Stimulated activated CD4-positive, alpha-beta T cell treated with anti-CD3 and anti-CD28 coated beads, Interleukin-12 subunit alpha, Interleukin-12 subunit beta, amount 100 ng/mL, for 48 hours (primary cell): ENCODE measurements at regions not wholly inside any gene's neighbourhood (a gene's known extent, or its start where the extent isn't known, plus 50 kb on each side); places are given as distances from the start of the nearest gene placed in this dataset.
"Not testable (repeated sequence)": the region's sequence is repeated elsewhere in the genome, so short reads cannot be mapped to it uniquely, and the experiment has no call there.

ENCODE experiments used
- DNase-seq, 3 donors: peaks; one replicate each; pipeline ENCODE4 v3.0.0-alpha.2; 2020; ENCODE audit warnings: low read depth in 2 of 3, low spot score in 1 of 3

- DNase-seq, result no peak
Measured at GRCh38 chr12:30578426-30578825, 117.2 kb downstream of the IPO8 start.

- DNase-seq, result no peak
Measured at GRCh38 chr12:30573145-30573544, 122.5 kb downstream of the IPO8 start.

GRCh38 chr12:30570211-30570890, 125.3 kb downstream of the IPO8 start:
- DNase-seq, result no peak

DNA sequence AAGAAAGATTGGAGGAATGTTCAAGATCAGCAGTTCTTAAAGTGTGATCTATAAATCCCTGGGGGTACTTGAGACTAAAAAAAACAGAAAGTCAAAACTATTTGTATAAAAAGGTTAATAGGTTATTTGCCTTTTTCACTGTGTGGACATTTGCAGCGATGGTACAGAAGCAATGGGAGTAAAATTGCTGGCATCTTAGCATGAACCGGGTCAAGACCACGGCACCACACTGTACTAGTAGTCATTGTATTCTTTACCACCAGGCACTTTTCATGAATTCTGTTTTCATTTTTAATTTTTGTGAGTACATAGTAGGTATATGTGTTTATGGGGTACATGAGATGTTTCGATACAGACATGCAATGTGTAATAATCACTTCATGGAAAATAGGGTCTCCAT, 126.2 kb downstream of the IPO8 start:
- no peak for DNase-seq

DNA sequence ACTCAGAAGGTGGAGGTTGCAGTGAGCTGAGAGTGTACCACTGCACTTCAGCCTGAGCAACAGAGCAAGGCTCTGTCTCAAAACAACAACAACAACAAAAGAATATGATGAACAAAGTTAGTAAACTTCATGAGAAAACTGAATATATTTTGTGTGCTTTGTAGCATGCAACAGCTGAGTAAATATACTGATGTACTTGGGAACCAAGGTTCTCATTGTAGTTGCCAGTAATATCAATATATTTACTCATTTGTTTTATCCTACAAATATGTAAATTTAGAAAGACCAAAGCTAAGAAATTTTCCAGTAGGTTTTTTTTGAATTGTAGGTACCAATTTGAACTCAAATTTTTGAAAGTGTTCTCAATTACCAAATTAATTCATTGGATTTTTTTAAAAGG, 127.2 kb downstream of the IPO8 start:
- no peak for DNase-seq

- no peak for DNase-seq
Measured at GRCh38 chr12:30567082-30567481, 128.6 kb downstream of the IPO8 start.

DNA sequence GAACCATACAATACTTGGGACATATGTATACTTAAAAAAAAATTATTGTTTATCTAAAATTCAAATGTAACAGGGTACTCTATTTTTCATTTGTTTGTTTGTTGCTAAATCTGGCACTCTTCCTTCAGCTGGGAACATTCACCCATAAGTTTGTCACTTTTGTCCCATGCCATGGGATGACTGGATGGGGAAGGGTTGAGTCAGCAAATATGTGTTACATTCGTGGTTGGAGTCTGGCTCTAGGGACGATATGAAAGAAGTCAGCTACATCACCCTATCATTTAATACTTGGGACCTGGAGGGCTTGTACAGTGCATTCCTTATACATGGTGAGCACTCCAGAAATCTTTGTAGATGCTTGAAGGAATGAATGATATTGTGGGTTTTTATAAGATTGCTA, 131.3 kb downstream of the IPO8 start:
- DNase-seq, result no peak

GRCh38 chr12:30548203-30548602, 147.5 kb downstream of the IPO8 start:
- no peak for DNase-seq

- no peak for DNase-seq
Measured at GRCh38 chr12:30546121-30546520, 149.5 kb downstream of the IPO8 start.

DNA sequence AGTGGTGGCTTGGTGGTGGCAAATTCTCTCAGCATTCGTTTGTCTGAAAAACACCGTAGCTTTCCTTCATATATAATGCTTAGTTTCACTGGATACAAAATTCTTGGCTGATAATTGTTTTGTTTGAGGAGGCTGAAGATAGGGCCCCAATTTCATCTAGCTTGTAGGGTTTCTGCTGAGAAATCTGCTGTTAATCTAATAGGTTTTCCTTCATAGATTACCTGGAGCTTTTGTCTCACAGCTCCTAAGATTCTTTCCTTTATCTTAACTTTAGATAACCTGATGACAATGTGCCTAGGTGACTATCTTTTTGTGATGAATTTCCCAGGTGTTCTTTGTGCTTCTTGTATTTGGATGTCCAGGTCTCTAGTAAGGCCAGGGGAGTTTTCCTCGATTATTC, 151.0 kb downstream of the IPO8 start:
- DNase-seq, result not testable (repeated sequence)

DNA sequence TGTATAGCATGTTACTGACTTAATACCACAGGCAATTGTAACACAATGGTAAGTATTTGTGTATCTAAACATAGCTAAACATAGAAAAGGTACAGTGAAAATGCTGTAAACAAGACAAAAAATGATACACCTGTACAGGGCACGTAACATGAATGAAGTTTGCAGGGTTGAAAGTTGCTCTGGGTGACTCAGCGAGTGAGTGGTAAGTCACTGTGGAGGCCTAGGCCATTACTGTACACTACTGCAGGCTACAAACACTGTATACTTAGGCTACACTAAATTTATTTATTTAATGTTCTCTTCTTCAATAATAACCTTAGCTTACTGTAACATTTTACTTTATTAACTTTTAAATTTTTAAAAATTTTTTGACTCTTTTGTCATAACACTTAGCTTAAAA, 158.4 kb downstream of the IPO8 start:
- DNase-seq, result no peak

DNA sequence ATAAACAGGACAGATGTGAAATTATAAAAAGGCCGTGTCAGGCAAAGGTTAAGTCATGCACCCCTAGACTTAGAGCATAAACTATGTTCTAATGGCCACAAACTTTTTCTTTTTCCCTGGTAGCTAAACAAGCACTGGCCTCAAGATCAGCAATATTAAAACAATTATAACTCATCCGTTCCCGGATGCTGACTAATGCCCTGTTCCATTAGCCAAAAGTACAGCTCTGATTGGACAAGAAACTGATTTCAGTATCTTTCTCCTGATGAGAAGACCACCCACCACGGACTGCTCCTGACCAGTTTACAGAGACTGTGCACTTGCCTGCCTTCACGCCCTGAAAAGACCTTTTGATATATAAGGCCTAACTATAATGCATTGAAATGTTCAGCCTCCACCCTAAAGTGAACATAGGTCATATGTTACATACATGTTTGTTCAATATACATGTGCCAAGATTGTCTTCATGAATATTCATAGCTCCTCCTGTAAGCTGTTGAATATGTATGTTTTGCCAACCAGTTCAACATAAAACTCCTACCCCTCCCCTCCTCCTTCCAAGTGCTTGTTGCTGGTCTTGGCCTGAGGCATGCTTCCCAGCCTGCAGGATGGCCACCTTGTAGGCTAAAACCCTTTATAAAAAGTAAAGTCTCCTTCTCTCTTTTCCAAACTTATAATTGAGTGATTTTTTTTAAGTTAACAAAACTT, 162.0 kb downstream of the IPO8 start:
- no peak for DNase-seq

DNA sequence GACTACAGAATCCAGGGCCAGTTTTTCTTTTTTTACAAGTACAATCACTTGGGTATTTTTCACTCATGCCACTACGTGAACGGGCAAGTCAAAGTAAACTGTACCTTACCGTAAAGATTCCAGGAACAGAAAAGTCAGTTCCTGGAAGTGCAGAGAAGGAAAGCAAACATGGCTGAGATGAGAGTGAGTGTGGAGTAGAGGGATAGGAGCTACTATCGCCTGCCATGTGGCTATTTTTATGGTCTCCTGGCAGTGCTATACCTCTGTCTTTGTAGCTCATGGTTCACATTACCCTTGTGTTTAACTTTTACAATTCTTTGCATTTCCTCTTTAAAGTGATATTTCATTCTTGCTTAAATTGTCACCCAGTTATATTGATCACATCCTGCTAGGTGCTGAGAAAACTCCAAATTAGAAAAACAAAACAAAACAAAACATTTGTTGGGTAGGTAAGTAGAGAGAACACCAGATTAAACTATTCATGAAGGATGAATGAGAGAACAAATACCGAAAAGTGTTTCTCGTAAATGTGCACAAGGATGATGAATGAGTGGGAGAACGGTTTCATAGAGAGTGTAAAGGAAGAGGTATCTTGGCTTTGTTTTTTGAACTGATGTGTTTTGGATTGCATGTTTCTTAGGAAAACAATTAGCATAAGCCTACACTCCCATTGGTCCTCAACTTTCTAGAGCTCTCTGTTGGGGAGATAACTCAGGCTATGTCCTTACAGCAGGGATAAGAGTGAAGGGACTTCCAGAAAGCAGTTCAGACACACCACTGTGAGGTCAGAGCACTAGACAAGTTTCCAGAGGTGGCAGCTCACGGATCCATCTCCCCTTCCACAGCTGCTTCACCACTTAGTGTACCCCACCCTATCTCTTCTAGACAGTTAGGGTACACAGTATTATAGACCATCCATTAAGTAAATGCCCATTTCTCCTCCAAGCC, 163.7 kb downstream of the IPO8 start:
- no peak for DNase-seq

DNA sequence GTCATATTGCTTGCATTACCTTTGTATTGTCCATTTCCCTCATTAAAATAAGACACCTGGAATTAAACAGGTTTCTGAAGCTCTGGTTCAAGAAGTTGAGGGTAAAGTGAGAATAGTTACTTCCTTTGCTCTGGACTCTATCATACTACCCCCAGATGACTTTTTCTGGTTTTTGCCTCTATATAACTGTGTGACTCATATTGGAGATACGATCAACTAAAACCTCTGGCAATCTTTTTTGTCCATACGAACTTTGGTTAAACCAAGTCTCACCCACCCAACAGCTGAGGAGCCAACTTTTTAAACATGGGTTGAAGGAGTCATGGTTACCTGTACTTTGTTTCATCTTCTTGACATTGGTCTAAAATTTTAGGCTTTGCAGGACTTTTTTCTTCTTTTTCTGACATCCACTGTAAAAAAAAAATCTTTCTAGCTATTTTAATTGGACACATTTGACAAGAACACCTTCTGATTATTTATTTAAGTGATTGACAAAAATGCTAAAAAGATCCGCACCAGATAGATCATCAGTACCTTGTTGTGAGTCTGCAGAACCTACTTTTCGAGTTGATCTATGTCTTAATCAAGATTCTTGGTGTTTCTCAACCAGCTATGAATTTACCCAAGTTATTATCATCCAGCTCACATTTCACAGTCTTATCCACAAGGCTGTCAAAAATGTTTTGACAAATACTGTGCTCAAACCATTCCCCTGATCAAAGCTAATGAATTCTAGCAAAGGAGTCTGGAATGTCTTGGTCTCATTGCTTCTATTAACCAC, 166.0 kb downstream of the IPO8 start:
- no peak for DNase-seq

- DNase-seq, result no peak
Measured at GRCh38 chr12:30525171-30525570, 170.5 kb downstream of the IPO8 start.

DNA sequence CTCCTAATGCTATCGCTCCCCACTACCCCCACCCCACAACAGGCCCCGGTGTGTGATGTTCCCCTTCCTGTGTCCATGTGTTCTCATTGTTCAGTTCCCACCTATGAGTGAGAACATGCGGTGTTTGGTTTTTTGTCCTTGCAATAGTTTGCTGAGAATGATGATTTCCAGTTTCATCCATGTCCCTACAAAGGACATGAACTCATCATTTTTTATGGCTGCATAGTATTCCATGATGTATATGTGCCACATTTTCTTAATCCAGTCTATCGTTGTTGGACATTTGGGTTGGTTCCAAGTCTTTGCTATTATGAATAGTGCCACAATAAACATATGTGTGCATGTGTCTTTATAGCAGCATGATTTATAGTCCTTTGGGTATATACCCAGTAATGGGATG, 175.4 kb downstream of the IPO8 start:
- DNase-seq, result not testable (repeated sequence)

GRCh38 chr12:30519535-30519934, 176.1 kb downstream of the IPO8 start:
- no peak for DNase-seq

DNA sequence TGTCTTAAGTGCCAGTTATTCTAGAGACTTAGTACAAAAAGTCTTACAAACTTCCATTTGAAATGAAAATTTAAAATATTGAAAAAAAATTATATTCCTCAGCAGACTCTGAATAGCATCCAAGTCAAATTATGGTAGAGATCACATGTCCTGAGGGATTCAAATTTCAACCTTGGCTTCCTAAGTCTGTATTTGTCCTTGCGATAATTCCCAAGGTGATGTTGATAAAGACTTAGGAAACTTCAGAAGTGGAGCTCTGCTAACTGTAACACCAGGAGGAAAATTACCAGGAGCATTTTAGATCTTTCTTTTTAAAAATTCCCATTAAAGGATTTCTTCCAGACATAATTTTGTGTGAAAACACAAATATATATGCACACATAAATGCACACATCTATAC, 178.3 kb downstream of the IPO8 start:
- DNase-seq, result no peak

DNA sequence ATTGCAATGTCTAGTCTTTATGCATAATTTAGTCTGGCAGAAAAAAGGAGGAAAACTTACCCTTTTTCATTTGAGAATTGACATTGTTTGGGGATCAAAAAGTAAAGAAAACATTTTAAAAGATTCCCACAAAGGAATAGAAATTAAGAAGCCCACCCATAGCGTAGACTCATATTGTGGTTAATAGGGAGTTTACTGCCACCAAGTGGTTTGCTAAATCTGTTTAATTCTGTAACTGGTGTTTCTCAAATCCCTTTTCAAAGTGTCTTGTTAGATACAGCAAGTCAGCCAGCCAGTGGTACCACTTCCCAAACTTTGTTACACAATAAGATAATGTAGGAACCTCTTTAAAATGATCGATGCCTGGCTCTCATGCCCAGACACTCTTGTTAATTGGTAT, 180.3 kb downstream of the IPO8 start:
- no peak for DNase-seq

DNA sequence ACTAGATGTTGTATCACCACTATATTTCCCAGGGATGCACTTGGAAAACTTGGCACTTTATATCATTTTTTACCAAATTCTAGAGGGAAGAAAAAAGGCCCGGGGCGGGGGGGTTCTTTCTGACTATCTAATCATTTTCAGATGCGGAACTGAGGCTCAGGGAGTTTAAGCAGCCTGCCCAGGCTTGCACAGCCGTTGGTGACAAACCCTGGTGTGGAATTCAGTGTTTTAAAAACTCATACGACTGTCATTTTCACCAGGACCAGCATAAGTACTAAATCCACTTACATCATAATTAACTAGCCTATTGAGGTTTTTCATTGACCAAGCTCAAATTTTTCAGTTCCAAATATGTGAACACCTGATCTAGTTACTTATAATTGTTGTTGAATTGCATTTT, 181.0 kb downstream of the IPO8 start:
- no peak for DNase-seq
